CD1c-positive myeloid dendritic cell (primary cell): ENCODE measurements at regions not wholly inside any gene's neighbourhood (a gene's known extent, or its start where the extent isn't known, plus 50 kb on each side); places are given as distances from the start of the nearest gene placed in this dataset.

Source experiments
- DNase-seq: peaks from one replicate; pipeline ENCODE4 v3.0.0-alpha.2; 2016; ENCODE audit errors: extremely low spot score

- DNase-seq, result no peak
Observed at GRCh38 chr7:25812086-25812850, 339.7 kb upstream of the NFE2L3 start.

GRCh38 chr7:25813381-25813780 is 338.6 kb upstream of the NFE2L3 start:
- DNase-seq, result no peak

- DNase-seq, result no peak
Observed at GRCh38 chr7:25815711-25816110, 336.3 kb upstream of the NFE2L3 start.

- DNase-seq, result no peak
Observed at GRCh38 chr7:25820432-25821040, 331.5 kb upstream of the NFE2L3 start.

- no peak for DNase-seq
Observed at GRCh38 chr7:25821225-25821624, 330.8 kb upstream of the NFE2L3 start.

- no peak for DNase-seq
Observed at GRCh38 chr7:25822823-25823222, 329.2 kb upstream of the NFE2L3 start.

GRCh38 chr7:25823571-25823970 is 328.4 kb upstream of the NFE2L3 start:
- DNase-seq, result no peak

GRCh38 chr7:25828468-25828867 is 323.5 kb upstream of the NFE2L3 start:
- DNase-seq, result no peak

- DNase-seq, result no peak
Observed at GRCh38 chr7:25829663-25830062, 322.3 kb upstream of the NFE2L3 start.

GRCh38 chr7:25830215-25830614 is 321.8 kb upstream of the NFE2L3 start:
- no peak for DNase-seq

- DNase-seq, result no peak
Observed at GRCh38 chr7:25831062-25831691, 320.8 kb upstream of the NFE2L3 start.

- DNase-seq, result no peak
Observed at GRCh38 chr7:25831831-25832411, 320.1 kb upstream of the NFE2L3 start.

- no peak for DNase-seq
Observed at GRCh38 chr7:25832456-25832855, 319.5 kb upstream of the NFE2L3 start.

GRCh38 chr7:25832929-25833328 is 319.1 kb upstream of the NFE2L3 start:
- DNase-seq, result no peak

- no peak for DNase-seq
Observed at GRCh38 chr7:25834050-25834449, 317.9 kb upstream of the NFE2L3 start.

GRCh38 chr7:25835197-25835596 is 316.8 kb upstream of the NFE2L3 start:
- DNase-seq, result no peak

- no peak for DNase-seq
Observed at GRCh38 chr7:25839084-25839769, 312.8 kb upstream of the NFE2L3 start.

- DNase-seq, result no peak
Observed at GRCh38 chr7:25840209-25840792, 311.7 kb upstream of the NFE2L3 start.

GRCh38 chr7:25841575-25841974 is 310.4 kb upstream of the NFE2L3 start:
- no peak for DNase-seq

- no peak for DNase-seq
Observed at GRCh38 chr7:25842201-25842733, 309.7 kb upstream of the NFE2L3 start.

- no peak for DNase-seq
Observed at GRCh38 chr7:25843467-25843866, 308.5 kb upstream of the NFE2L3 start.
